ENCODE measurements at regions not wholly inside any gene's neighbourhood (a gene's known extent, or its start where the extent isn't known, plus 50 kb on each side); places are given as distances from the start of the nearest gene placed in this dataset.
A peak's percentile ranks its signal among the peaks of the same experiment; 100 is the strongest.

DNA sequence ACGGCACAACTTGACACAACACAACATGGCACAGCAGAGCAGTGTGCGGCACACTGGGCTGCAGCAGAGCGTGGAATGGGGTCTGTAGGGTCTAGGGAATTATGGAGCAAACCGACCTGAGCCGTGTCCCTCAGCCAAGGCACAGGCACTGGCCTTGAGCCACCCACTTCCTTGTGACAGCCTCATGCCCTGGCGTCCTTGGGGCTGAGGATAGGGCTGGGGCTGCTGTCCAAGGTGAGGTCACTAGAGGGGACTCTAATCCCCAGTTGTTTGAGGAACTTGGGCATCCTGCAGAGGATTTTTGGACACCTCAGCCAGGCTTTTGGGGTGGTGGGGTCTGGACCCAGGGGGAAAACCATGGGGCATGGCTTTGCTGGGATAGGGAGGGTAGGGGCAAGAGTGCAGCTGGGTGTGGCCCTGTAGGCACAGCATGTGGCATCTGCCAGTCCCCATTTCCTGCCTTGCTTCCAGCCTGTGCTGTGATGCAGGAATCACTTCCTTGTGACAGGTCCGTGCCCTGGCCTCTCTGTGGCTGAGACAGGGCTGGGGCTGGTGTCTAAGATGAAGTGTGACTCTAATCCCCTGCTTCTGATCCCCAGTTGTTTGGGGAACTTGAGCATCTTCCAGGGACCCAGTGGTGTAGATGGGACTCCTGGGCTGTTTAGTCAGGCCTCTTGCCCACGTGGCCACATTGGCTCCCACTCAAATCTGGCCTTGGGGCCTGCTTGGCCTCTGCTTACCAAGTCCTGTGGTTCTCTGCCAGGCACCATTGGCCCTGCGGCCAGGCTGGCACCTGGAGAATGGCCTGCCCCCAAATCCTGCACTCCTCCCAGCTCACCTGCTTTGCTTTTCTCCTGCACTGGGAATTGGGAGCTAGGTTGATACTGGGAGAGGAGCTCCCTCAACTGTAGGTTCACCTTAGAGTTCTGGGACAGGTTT lies 78.5 kb downstream of the SCGB2B2 start:
- Histone ChIP-seq H3K36me3 (no peaks in the 10 kb centered on the region), H3K9me3 (peaks cover 0 to 11% of the 10 kb centered on the region in 2 donors), H3K27me3 (no peaks in the 10 kb centered on the region), H3K4me1 (no peaks in the 10 kb centered on the region), H3K27ac (no peak overlapping the region), H3K4me3 (no peak overlapping the region)
- peak in 1 of 2 donors; percentile 51 for DNase-seq (ENCODE audit: low spot score in 2 of 2)
- intact Hi-C loops (cut with DNase I; ENCODE audit: low total_unique reads): no loop called here
- TF ChIP-seq POLR2A (IDR thresholded peaks at IDR 0.05): no peak
- TF ChIP-seq, protein P1, sequence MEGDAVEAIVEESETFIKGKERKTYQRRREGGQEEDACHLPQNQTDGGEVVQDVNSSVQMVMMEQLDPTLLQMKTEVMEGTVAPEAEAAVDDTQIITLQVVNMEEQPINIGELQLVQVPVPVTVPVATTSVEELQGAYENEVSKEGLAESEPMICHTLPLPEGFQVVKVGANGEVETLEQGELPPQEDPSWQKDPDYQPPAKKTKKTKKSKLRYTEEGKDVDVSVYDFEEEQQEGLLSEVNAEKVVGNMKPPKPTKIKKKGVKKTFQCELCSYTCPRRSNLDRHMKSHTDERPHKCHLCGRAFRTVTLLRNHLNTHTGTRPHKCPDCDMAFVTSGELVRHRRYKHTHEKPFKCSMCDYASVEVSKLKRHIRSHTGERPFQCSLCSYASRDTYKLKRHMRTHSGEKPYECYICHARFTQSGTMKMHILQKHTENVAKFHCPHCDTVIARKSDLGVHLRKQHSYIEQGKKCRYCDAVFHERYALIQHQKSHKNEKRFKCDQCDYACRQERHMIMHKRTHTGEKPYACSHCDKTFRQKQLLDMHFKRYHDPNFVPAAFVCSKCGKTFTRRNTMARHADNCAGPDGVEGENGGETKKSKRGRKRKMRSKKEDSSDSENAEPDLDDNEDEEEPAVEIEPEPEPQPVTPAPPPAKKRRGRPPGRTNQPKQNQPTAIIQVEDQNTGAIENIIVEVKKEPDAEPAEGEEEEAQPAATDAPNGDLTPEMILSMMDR (IDR thresholded peaks at IDR 0.05): no peak
- TF ChIP-seq POLR2AphosphoS5 (IDR thresholded peaks at IDR 0.05): no peak

- H3K9me3 ChIP-seq: peaks cover 0 to 2% of the 10 kb centered on the region in 2 donors
- H3K4me3 ChIP-seq: no peak overlapping the region
- TF ChIP-seq POLR2A (IDR thresholded peaks at IDR 0.05) (no peak), POLR2AphosphoS5 (IDR thresholded peaks at IDR 0.05) (no peak)
- TF ChIP-seq, protein P1 (IDR thresholded peaks at IDR 0.05): no peak
- DNase-seq (ENCODE audit: low spot score in 2 of 2): no peak
- H3K27me3 ChIP-seq: no peaks in the 10 kb centered on the region
- H3K36me3 ChIP-seq: no peaks in the 10 kb centered on the region
- H3K27ac ChIP-seq: no peak overlapping the region
- no peaks in the 10 kb centered on the region for H3K4me1 ChIP-seq
- intact Hi-C loops (cut with DNase I; ENCODE audit: low total_unique reads): no loop called here
Measured at GRCh38 chr19:34597596-34597995, 79.4 kb downstream of the SCGB2B2 start.

GRCh38 chr19:34596989-34597388 lies 80.0 kb downstream of the SCGB2B2 start:
- no peaks in the 10 kb centered on the region for H3K9me3 ChIP-seq
- TF ChIP-seq, protein P1 (IDR thresholded peaks at IDR 0.05): no peak
- TF ChIP-seq POLR2A (IDR thresholded peaks at IDR 0.05) (no peak), POLR2AphosphoS5 (IDR thresholded peaks at IDR 0.05) (no peak)

DNA sequence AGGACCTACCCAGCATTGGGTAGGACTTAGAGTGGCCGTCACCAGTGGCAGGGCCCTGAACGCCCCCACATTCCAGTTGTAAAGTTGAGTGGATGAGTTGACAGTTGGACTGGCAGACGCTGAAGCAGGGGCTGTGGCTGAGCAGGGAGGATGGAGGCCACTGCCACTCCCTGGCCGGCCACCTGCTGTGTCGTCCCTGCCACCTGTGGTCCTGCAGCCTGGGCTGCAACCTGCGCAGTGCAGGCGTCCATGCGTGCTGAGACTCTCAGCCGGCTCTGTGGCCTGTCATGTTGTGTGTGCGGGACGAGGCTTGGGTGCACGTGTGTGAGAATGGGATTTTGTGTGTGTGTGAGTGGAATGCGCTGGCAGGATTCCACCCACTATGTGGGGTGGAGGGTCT lies 80.8 kb downstream of the SCGB2B2 start:
- H3K36me3 ChIP-seq: no peaks in the 10 kb centered on the region
- H3K27me3 ChIP-seq: no peaks in the 10 kb centered on the region
- H3K4me1 ChIP-seq: no peaks in the 10 kb centered on the region
- intact Hi-C loops (cut with DNase I; ENCODE audit: low total_unique reads): no loop called here
- H3K27ac ChIP-seq: no peak overlapping the region
- peaks cover 0 to 3% of the 10 kb centered on the region in 2 donors for H3K9me3 ChIP-seq
- TF ChIP-seq, protein P1 (IDR thresholded peaks at IDR 0.05): no peak
- no peak for TF ChIP-seq POLR2A (IDR thresholded peaks at IDR 0.05)
- TF ChIP-seq POLR2AphosphoS5 (IDR thresholded peaks at IDR 0.05): no peak
- DNase-seq (ENCODE audit: low spot score in 2 of 2): no peak
- no peak overlapping the region for H3K4me3 ChIP-seq

More at GRCh38 chr19:34596989-34597388, 80.0 kb downstream of the SCGB2B2 start:
- Histone ChIP-seq H3K27ac (no peak overlapping the region), H3K4me3 (no peak overlapping the region), H3K27me3 (no peaks in the 10 kb centered on the region), H3K36me3 (no peaks in the 10 kb centered on the region), H3K4me1 (no peaks in the 10 kb centered on the region)
- DNase-seq (ENCODE audit: low spot score in 2 of 2): no peak
- intact Hi-C loops (cut with DNase I; ENCODE audit: low total_unique reads): no loop called here

DNA sequence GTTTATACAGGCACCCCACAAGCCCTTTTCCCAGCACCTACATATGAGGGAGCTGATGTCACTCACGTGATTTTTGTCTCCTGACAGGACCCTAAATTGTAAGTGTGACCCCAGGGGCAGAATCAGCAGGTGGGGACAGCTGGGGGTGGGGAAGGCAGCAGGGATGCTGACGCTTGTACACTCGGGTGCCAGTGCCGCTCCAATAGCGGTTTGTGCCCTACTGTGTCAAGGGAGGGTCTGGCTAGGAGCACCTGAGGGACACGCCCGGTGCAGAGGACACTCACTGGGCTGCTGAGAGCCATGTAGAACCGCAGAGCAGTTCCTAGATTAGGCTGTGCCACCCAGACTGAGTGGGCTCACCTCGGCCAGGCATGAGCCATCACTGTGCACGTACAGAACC lies 81.3 kb downstream of the SCGB2B2 start:
- H3K4me3 ChIP-seq: no peak overlapping the region
- peaks cover 0 to 3% of the 10 kb centered on the region in 2 donors for H3K9me3 ChIP-seq
- peak overlapping the region in 1 of 2 donors; percentile 32 for H3K27ac ChIP-seq
- intact Hi-C loops (cut with DNase I; ENCODE audit: low total_unique reads): no loop called here
- TF ChIP-seq POLR2AphosphoS5 (IDR thresholded peaks at IDR 0.05) (no peak), POLR2A (IDR thresholded peaks at IDR 0.05) (no peak)
- TF ChIP-seq, protein P1 (IDR thresholded peaks at IDR 0.05): no peak
- no peaks in the 10 kb centered on the region for H3K27me3 ChIP-seq
- no peak for DNase-seq (ENCODE audit: low spot score in 2 of 2)
- H3K36me3 ChIP-seq: no peaks in the 10 kb centered on the region
- H3K4me1 ChIP-seq: no peaks in the 10 kb centered on the region
